GM18868 (cell line): ENCODE measurements at regions not wholly inside any gene's neighbourhood (a gene's known extent, or its start where the extent isn't known, plus 50 kb on each side); places are given as distances from the start of the nearest gene placed in this dataset.
"Not testable (repeated sequence)": the region's sequence is repeated elsewhere in the genome, so short reads cannot be mapped to it uniquely, and the experiment has no call there.

Source experiments
- ATAC-seq: cut with Tn5 transposase; IDR thresholded peaks from one replicate; pipeline ENCODE4 v1.9.1; 2021; ENCODE audit warnings: mild to moderate bottlenecking, moderate library complexity; ENCODE audit not compliant: unreplicated experiment

DNA sequence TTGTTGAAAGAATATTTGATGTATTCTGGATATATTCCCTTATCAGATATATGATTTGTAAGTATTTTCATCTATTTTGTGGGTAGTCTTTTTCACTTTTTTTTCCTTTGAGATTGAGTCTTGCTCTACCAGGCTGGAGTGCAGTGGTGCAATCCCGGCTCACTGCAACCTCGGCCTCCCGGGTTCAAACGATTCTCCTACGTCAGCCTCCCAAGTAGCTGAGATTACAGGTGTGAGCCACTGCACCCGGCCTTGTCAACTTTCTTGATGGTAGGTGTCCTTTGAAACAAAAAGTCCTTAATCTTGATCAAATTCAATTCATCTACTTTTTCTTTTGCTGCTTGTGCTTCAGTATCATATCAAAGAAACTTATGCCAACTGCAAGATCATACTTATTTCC is 297.2 kb upstream of the NRSN1 start:
- no peak for ATAC-seq

DNA sequence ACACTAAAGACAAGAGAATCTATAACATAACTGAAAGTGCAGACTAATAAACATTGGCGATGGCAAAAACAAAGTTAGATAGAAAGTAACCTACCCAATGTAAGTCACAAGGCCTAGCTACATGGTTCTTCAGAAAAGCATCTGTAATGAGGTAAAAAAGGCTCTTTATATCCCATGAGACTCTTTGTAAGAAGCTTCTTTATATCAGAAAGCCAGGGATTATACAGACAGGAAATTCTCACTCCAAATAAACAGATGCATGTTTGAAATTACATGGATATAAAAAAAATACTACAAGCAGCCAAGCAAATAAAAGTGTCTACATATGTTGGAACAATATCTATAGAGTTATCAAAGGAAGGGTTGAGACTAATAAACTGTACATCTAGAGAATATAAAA is 284.9 kb upstream of the NRSN1 start:
- ATAC-seq: no peak

DNA sequence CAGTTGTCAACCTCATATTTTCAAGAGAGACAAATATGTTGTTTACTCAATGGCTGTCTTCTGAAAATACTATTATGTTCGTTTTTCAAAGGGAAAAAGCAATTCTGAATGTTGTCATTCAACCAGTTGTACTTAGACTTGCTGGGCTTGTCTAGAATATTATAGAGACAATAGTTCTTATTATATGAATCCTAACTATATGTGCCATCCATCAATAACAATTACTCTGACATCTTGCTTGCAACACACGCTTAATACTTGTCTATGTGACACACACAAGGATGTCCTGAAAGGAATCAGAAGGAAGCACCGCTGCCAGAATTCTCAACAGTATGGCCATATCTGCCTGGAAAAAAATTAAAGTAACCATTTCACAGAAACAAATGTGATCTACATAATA is 283.3 kb upstream of the NRSN1 start:
- no peak for ATAC-seq

DNA sequence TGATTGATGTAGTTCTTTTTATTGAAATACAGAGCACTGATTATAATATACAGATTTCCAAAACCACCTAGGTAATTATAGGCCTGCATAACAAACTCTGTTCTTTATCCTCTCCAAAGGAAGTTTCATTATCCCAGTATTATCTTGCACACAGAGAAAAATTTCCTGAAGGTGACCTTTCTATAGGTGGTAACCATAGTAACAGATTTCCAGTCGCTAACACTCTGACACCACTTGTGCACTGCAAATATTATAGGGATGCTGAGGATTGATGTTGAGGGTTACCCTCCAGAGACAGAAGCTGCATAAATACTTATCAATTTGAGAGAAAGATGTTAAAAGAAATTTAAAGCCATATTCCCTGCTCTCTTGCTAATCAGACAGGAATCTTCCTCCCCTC is 274.5 kb upstream of the NRSN1 start:
- ATAC-seq: no peak

DNA sequence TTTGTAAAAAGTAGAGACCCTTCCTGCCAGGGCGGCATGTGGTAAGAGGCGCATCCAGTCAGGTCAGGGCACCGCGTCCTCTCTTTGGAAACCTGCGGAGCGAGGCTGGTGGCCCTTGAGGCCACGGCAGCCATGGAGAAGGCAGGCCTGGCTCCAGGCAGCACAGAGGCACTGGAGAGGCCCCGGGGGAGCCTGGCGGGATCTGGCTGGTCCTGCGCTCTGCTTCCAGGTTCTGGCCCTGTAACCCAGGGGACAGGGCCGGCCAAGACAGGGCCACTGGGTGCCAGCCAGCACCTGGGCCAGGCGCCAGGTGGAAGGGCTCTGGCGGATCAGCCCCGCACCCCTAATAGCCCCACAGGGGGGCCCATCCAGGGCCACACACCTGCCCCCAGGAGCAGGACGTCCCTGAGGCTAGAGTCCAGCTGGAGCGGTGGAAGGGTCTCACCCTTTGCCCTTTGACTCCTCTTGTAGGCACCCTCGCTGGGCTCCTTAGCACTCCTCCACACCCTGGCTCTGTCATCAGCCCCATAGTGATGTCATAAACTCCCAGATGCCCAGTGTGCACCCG is 272.4 kb upstream of the NRSN1 start:
- ATAC-seq: not testable (repeated sequence)

DNA sequence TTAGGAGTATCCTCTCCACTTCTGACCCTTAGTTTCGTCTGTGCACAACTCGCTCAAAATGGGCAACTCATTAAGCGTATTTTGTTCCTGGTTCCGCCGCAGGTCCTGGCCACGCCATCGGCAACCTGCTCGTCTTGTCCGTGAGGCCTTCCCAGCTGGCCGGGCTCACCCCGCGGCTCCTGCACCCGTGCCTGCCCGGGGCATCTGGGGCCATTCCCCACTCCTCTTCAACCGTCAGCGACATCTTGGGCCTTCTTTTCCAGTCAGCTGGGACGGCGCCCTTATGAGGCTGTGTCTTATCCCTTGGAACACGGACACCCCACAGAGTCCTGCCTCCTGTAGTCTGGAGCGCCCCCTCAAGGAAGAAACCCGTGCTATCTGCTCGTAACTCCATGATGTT is 271.9 kb upstream of the NRSN1 start:
- ATAC-seq: not testable (repeated sequence)

DNA sequence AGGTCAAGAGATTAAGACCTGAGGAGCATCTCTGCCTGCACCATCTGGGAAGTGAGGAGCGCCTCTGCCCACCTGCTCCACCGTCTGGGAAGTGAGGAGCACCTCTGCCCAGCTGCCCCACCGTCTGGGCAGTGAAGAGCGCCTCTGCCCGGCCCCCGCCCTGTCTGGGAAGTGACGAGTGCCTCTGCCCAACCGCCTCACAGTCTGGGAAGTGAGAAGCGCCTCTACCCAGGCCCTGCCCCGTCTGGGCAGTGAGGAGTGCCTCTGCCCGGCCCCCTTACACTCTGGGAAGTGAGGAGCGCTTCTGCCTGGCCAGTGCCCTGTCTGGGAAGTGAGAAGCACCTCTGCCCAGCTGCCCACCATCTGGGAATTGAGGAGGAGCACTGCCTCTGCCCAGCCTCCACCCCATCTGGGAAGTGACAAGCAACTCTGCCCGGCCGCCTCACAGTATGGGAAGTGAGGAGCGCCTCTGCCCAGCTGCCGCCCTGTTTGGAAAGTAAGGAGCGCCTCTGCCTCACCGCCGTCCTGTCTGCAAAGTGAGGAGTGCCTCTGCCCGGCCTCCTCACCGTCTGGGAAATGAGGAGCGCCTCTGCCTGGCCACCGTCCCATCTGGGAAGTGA is 270.4 kb upstream of the NRSN1 start:
- ATAC-seq: no peak

DNA sequence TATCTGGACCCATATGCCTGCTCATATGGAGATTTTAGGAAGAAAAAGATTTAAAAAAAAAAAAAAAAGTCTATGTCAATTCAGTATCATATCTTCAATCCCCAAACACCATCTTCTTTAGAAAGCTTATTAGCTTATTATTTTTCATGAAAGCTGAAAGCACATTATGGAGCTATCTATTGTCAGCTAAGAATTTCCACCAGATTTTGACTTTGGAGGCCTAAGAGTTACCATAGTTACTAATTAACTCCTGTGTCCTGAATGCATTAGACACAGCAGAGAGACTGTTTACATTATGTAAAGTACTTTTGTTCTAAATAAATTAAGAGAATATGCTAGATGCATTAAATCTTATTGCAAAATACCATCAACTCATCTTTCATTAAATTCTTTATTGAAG is 255.5 kb upstream of the NRSN1 start:
- ATAC-seq: no peak

DNA sequence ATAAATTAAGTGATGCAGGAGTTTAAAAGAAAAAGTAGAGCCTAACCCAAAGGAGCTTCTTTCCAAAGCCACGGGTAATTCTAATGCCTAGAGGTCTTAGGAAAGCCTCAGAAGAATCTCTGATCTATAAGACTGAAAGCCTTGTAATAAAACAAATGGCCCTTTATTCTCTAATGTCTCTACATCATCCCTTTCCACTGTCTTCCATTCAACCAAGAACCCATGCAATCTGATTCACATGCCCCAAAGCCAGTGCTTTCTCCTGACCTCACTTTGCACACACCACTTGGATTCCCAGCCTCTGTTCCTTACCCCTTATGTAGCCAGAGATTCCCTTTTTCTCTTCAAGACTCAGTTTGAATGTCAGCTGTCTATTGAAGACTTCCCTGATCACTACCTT is 252.9 kb upstream of the NRSN1 start:
- no peak for ATAC-seq

DNA sequence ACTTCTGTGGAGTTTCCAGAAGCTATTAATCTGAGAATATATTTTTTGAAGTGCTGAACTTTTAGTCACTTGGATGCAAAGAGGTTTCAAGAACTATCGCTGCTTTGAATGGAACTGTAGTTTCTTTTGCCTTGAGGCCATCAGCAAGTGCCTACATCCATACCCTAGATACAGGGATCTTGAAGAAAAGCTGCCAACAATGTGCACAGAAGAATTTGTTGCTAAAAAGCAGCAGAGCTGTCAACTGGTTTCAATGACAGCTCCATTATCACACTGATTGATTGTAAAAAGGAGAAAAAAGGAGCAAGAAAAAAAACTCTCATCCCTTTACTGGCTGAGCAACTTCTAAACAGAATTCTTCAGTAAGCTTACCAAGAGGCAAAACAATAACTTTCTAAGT is 251.0 kb upstream of the NRSN1 start:
- ATAC-seq: no peak

DNA sequence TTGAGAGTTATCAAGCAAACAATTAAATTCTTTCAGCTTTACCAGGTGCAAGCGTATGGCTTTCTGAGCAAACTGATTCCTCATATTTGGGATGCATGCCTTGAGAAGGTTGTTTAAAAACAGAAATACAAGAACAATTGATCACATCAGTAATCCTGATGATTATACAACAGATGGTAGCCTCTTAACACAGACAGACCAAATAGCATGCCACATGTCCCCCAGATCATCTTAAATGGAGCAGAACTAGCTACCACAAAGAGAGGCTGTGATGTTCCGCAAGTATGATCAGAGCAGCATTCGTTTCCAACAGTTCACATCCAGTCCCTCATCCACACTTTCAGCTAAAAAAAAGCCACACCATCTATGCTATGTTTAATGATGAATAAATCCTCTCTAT is 246.2 kb upstream of the NRSN1 start:
- ATAC-seq: no peak

DNA sequence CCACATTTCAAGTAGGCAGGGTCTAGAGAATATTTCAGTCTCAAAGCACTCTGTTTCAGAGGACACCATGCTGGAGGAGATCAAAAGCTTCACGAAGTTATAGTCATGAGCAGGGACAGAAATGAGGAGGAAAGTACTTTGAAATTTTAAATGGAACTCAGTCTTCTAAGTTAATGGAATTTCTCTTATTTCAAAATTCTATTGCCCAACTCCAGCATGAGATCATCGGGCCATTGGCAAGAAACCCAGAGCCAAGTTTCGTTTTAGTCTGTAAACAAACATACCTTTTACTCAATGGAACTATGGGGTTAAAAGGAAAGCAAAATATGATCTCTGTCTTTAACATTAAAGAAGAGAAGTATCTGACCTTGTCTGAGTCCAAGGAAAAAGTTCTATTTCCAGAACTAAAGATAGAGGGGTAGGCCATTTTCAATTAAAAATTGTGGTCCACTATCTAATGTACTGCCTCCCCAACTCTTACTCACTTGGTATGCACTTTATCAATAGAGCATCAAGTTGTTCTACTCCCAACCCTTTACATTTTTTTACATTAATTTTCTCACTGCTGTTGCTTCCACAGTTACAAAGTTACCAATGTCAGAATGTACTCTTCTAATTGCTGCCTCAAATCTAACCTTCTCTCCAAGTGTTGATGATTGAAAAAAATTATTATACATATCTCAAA is 235.3 kb upstream of the NRSN1 start:
- ATAC-seq: no peak

DNA sequence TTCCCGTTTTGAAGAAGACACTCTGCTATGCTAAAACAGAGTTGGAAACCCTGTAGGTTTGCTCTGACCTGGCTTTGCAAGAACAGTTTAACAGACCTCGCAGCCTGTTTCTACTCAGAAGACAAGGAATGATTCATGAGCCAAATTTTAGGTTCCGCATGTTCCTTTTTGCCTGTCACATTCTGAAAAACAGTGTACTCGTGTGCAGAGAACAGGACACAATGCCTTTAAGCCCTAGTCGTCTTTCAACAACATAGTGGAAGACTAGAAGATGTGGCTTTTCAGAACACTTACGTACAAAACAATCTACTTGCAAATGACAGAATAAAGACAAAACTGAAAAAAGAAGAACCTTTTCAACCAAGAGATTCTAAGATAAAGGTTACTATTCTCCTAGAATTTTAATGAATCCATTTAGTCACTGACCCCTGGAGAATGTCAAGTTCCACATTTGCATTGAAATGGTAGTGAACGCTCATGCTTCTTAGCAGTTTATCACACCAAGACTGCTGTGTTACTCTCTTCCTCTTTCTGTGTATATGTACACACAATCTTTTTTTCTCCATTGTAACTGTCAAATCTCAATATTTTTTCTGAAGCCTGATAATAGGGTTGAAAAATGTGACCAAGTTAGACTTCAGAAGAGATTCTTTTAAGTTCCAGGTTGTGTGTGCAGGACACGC is 220.7 kb upstream of the NRSN1 start:
- no peak for ATAC-seq

DNA sequence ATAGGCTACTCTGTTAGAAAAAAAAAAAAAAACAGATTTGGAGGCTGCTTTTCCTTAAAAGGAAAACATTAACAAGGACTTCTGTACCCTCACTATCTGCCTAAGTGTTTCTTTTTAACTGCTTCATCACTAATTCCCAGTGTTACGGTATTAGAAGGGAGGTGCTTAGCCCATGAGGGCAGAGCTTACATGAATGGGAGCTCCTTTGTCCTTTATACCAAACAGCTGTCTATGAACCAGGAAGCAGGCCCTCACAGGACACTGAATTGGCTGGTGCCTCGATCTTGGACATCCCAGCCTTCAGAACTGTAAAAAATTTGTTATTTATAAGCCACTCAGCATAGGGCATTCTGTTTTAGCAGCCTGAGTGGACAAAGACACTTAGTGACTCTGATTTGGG is 215.6 kb upstream of the NRSN1 start:
- ATAC-seq: no peak

DNA sequence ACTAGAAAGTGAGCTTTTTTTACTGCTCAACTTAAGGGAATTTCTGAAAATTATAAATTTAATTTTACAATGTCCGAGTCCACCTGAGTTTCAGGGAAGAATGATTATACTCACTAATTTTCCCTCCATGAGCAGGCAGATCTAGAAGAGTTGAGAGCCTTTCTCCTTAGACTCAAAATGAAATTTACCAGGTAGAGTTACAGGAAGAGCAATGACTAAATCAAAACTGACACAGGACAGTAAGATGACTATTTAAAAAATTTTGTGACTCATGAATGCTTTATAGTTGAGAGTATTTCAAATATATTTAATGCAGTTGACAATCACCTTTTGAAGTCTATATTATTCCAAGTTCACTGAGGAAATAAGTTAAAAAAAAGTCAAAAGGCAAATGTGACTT is 198.1 kb upstream of the NRSN1 start:
- no peak for ATAC-seq

DNA sequence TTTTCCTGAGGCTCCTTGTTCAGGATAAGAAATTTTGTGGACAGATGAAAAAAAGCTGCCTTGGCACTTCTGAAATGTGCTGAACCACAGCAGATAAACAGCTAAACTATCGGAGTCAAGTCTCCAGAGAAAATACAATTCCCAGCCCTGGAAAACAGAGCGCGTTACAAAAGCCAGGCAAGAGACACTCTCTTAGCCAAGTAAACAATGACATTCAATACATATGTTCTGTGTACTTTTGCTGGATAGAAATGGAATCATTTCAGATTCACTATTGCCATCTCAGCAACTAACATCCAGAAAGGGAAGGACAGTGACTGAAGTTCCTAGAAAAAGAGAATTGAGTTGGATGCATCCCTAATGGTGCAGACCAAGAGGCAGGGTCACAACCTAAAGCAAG is 196.8 kb upstream of the NRSN1 start:
- no peak for ATAC-seq

DNA sequence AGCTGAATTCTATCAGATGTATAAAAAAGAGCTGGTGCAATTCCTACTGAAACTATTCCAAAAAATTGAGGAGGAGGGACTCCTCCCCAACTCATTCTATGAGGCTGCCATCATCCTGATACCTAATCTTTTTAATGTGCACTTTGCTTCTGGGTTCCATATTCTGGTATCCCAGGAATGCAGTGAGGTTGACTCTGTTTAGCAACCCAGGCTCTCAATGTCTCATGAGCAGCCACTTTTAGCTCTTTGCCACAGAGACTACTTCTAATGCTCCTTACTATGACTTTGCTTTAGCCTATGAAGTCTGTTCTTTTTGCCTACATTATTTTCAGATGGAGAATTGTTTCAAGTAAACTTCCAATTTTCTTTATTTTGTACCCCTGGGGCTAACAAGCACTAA is 185.5 kb upstream of the NRSN1 start:
- no peak for ATAC-seq

DNA sequence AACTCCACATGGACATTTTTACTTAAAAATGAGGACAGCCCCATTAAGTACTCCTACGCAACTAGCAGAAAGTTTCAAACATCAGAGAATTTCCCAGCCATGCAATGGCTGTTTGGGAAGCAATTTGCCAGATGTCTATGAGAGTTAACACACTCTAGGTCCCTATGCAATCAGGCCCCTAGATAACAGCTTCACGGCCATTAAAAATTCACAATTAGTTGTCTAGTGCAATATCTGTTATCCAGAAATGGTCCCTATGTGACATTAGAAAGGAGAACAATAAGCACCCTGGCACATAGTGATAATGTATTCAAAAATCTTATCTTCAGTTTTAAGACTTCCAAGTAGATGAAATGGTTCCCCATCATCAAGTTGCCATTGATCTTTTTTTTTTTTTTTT is 174.3 kb upstream of the NRSN1 start:
- ATAC-seq: no peak

DNA sequence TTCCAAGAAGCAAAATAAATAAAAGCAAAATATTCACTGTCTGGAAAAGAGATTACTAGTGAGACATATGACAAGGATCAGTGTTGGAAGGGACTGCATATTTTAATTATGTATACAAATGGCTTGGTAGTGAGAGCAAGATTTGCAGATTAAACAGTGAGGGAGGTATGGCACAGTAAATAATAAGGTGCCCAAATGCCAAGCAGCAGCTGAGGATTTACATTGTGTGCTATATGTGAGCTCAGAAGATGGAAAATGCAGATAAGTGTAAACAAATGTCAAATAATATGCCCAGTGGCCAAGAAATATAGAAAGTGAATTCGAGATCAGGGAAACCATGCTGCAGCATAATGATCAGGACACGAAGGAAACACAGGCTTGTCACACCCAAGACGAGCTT is 173.8 kb upstream of the NRSN1 start:
- ATAC-seq: no peak

DNA sequence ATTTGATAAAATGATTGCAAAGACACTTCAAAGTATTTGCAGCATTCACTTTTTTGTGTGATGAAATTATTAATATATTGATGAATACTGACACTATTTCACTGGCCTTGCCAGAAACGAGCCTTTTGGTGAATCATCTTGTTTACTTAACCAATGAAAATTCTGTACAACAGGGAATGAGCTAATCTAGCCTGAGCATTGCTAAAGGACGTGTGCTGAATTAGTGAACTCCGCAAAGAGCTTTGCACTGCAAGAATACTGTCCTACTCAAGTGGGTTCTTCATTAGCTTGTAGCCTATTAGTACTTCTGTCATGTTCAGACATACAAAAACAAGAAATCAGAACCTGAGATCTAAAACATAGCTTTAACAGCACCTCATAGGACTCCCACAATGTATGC is 172.0 kb upstream of the NRSN1 start:
- ATAC-seq: no peak

DNA sequence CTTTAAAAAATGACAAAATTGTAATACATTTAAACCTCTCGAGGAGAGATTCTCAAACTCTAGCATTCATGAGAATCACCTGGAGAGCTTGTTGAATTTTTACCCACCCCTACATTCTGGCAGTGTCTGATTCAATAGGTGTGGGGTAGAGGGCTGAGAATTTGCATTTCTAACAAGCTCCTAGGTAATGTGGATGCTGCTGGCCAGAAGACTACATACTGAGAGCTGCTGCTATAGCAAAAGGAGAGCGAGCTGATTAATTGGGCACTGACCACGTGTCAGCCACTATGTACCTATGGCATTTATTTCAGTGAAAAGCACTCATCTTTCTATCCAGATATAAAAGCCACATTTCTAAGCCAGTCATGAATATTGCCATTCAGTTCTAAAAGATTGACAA is 169.0 kb upstream of the NRSN1 start:
- ATAC-seq: no peak

DNA sequence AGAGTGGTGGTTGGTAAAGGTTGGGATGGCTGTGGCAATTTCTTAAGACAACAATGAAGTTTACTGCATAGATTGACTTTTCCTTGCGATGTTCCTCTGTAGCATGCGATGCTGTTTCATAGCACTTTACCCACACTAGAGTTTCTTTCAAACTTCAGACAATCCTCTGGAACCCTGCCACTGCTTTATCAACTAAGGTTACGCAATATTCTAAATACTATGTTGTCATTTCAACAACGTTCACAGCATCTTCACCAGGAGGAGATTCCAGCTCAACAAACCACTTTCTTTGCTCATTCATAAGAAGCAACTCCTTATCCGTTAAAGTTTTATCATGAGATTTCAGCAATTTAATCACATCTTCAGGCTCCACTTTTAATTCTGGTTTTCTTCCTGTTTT is 161.2 kb upstream of the NRSN1 start:
- ATAC-seq: no peak
